Left lung (tissue), 4 donors: ENCODE measurements at regions not wholly inside any gene's neighbourhood (a gene's known extent, or its start where the extent isn't known, plus 50 kb on each side); places are given as distances from the start of the nearest gene placed in this dataset.

ENCODE experiments used
- ATAC-seq: fragments of 200-7000 bp; cut with Tn5 transposase; one replicate; pipeline ENCODE4 v1.9.1; 2020; ENCODE audit warnings: moderate library complexity
- DNase-seq, 4 donors: peaks; one replicate each; pipeline ENCODE4 v3.0.0-alpha.2; 2013 to 2020
- H3K27ac ChIP-seq, 2 donors: fragments of 200-600 bp; sonication (generic) in 1 of 2; one replicate each; pipeline versions ENCODE4 v1.5.0 to v1.8.0; 2020 to 2021
- H3K27me3 ChIP-seq, 2 donors: fragments of 200-600 bp; sonication (generic) in 1 of 2; one replicate each; pipeline versions ENCODE4 v1.5.0 to v1.8.0; 2020 to 2021
- H3K36me3 ChIP-seq, 2 donors: fragments of 200-600 bp; sonication (generic) in 1 of 2; one replicate each; pipeline versions ENCODE4 v1.5.0 to v1.8.0; 2020 to 2021
- H3K4me1 ChIP-seq, 2 donors: fragments of 200-600 bp; one replicate each; pipeline ENCODE4 v1.8.0; 2021
- H3K4me3 ChIP-seq, 2 donors: fragments of 200-600 bp; sonication (generic) in 1 of 2; one replicate each; pipeline versions ENCODE4 v1.5.0 to v1.8.0; 2020 to 2021; ENCODE audit warnings: mild to moderate bottlenecking in 1 of 2
- H3K9me3 ChIP-seq, 2 donors: fragments of 200-600 bp; sonication (generic) in 1 of 2; one replicate each; pipeline versions ENCODE4 v1.5.0 to v1.8.0; 2020 to 2021
- CTCF ChIP-seq, 2 donors: fragments of 200-600 bp; sonication (generic) in 1 of 2; IDR thresholded peaks; one replicate each; pipeline versions ENCODE4 v1.5.0 to v1.8.0; 2021; ENCODE audit warnings: antibody characterized with exemption in 2 of 2
- intact Hi-C, 2 donors: fragments of 100-400 bp; cut with DNase I; formaldehyde crosslinking; loops; one replicate each; pipeline versions ENCODE4 v1.11.2 to v1.14.2; 2022
- donor health status: DM: no; HTN: yes; CAD: no.
- donor health status: DM: no; HTN: no; CAD: no.

DNA sequence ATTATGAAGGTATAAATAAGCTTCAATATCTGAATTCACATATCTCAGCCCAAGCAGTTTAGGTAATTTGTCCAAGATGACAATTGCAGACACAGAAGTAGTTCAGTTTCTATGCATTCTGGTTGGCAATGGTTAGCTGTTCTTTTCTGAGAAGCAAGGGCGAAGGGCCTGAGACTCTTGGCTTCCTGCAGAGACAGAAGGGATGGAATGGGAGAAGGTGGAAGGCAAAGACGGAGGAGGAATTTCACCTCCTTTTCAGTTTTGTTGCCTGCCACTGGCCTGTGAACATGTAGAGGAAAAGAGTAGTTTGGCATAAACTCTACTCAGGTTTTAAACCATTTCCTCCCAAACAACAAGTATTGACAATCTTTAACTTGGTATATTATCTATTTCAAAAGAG lies 180.7 kb upstream of the HS3ST5 start:
- no peaks in the 10 kb centered on the region for H3K27me3 ChIP-seq
- ATAC-seq (no peak), DNase-seq (no peak)
- no peaks in the 10 kb centered on the region for H3K4me1 ChIP-seq
- no peak for TF ChIP-seq CTCF (IDR thresholded peaks at IDR 0.05)
- H3K36me3 ChIP-seq, result no peaks in the 10 kb centered on the region
- intact Hi-C loops, result no loop called here
- no peaks in the 10 kb centered on the region for H3K9me3 ChIP-seq
- no peak overlapping the region for H3K4me3 ChIP-seq
- H3K27ac ChIP-seq, result no peak overlapping the region

DNA sequence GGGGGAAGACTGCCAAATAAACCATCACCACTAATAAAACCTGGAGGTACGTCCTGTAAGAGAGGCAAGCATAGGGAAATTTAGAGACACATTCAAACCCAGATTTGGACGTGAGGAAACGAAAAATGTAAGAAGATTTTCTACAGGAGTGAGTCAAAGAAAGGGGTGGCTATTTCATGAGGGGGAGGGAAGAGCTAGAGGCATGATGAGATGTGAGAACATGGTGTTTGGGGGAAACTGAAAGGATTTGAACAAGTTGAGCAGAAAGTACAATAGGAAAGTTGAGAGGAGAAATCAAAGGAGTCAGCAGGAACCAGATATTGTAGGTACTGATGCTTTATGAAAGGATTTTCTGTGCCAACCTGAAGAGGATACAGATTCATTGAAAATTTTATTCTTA lies 179.1 kb upstream of the HS3ST5 start:
- no peaks in the 10 kb centered on the region for H3K27me3 ChIP-seq
- no peak for ATAC-seq
- TF ChIP-seq CTCF (IDR thresholded peaks at IDR 0.05), result no peak
- H3K27ac ChIP-seq, result no peak overlapping the region
- no peak for DNase-seq
- H3K36me3 ChIP-seq, result no peaks in the 10 kb centered on the region
- intact Hi-C loops, result no loop called here
- H3K4me3 ChIP-seq, result no peak overlapping the region
- H3K9me3 ChIP-seq, result no peaks in the 10 kb centered on the region
- H3K4me1 ChIP-seq, result no peaks in the 10 kb centered on the region

GRCh38 chr6:114520976-114521375 lies 178.2 kb upstream of the HS3ST5 start:
- Histone ChIP-seq H3K27ac (no peak overlapping the region), H3K4me3 (no peak overlapping the region), H3K27me3 (no peaks in the 10 kb centered on the region), H3K9me3 (no peaks in the 10 kb centered on the region), H3K4me1 (no peaks in the 10 kb centered on the region), H3K36me3 (no peaks in the 10 kb centered on the region)
- no peak for TF ChIP-seq CTCF (IDR thresholded peaks at IDR 0.05)
- ATAC-seq (no peak), DNase-seq (no peak)
- intact Hi-C loops, result no loop called here

DNA sequence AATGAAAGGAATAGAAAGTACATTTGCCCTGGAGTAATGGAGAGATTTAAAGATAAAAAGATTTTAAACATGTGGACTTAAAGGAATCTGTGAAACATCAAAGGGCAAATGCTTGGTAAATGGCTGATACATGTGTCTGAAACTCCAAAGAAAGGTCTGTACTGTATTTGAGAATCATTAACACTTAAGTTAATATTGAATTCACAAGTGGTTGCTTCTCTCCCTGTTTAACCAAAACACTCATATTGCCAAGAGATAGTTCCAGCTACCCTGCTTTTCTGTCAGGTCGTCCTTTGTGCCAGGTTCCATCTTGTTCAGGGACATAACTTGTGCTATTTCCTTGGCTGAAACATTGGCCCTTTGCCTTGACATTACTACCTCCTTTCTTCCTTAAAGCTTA lies 171.3 kb upstream of the HS3ST5 start:
- no peak for ATAC-seq
- no peak for DNase-seq
- Histone ChIP-seq H3K4me3 (no peak overlapping the region), H3K9me3 (no peaks in the 10 kb centered on the region), H3K27ac (no peak overlapping the region), H3K36me3 (no peaks in the 10 kb centered on the region), H3K27me3 (no peaks in the 10 kb centered on the region), H3K4me1 (no peaks in the 10 kb centered on the region)
- no peak for TF ChIP-seq CTCF (IDR thresholded peaks at IDR 0.05)
- intact Hi-C loops, result no loop called here

- Histone ChIP-seq H3K4me3 (no peak overlapping the region), H3K27me3 (no peaks in the 10 kb centered on the region), H3K36me3 (no peaks in the 10 kb centered on the region), H3K4me1 (no peaks in the 10 kb centered on the region), H3K27ac (no peak overlapping the region), H3K9me3 (peaks cover 0 to 2% of the 10 kb centered on the region in 2 donors)
- no peak for TF ChIP-seq CTCF (IDR thresholded peaks at IDR 0.05)
- no peak for ATAC-seq
- no peak for DNase-seq
- intact Hi-C loops, result no loop called here
Observed at GRCh38 chr6:114471450-114471849, 128.6 kb upstream of the HS3ST5 start.
